SK-N-SH (cell line): ENCODE measurements at regions not wholly inside any gene's neighbourhood (a gene's known extent, or its start where the extent isn't known, plus 50 kb on each side); places are given as distances from the start of the nearest gene placed in this dataset.

Experiments used
- CTCF ChIA-PET: fragments of 300-600, 350-600 bp; formaldehyde crosslinking; extraction: SDS; loops from one replicate; lab custom pipeline; 2021; lab: Yijun Ruan, JAX
- POLR2A ChIA-PET: fragments of 350-600 bp; sonication (Branson Sonifier 250); formaldehyde crosslinking; extraction: SDS; loops from one replicate; lab custom pipeline; 2020; ENCODE audit warnings: antibody characterized with exemption, inconsistent platforms; lab: Yijun Ruan, JAX
- DNase-seq: peaks from one replicate; pipeline ENCODE4 v3.0.0; 2012
- H2AFZ ChIP-seq: fragments of 200-600 bp; sonication (generic); 2 replicates; pipeline ENCODE4 v1.8.1; 2016; ENCODE audit warnings: antibody characterized with exemption, mild to moderate bottlenecking, low read depth
- H3F3A ChIP-seq: fragments of 200-600 bp; sonication (generic); replicated peaks from 2 replicates; pipeline ENCODE3; 2016; ENCODE audit warnings: antibody characterized with exemption, mild to moderate bottlenecking; ENCODE audit not compliant: insufficient read depth
- H3K27ac ChIP-seq, 2 experiments: fragments of 200-500 bp in 1 of 2; fragments of 200-600 bp in 1 of 2; sonication (Bioruptor generic) in 1 of 2; sonication (generic), shearing (Covaris generic) in 1 of 2; 2 replicates each; pipeline versions ENCODE4 v1.5.1 to v1.6.1; 2014 to 2016; ENCODE audit warnings: low read depth in 2 of 2, inconsistent platforms in 1 of 2, low read length in 1 of 2, mild to moderate bottlenecking in 1 of 2, mixed read lengths in 1 of 2
- H3K27me3 ChIP-seq: fragments of 200-600 bp; sonication (generic), shearing (Covaris generic); 2 replicates; pipeline ENCODE4 v1.6.1; 2016; ENCODE audit warnings: mixed run types; ENCODE audit not compliant: insufficient read depth
- H3K36me3 ChIP-seq, 2 experiments: fragments of 200-500 bp in 1 of 2; fragments of 200-600 bp in 1 of 2; sonication (Bioruptor generic) in 1 of 2; sonication (generic) in 1 of 2; replicated peaks in 1 of 2; 2 replicates each; pipeline versions ENCODE3 to v1.5.1; 2014 to 2016; ENCODE audit warnings: low read length in 1 of 2, mild to moderate bottlenecking in 1 of 2; ENCODE audit not compliant: insufficient read depth in 2 of 2, control insufficient read depth in 1 of 2
- H3K4me1 ChIP-seq, 2 experiments: fragments of 200-500 bp in 1 of 2; fragments of 200-600 bp in 1 of 2; sonication (Bioruptor generic) in 1 of 2; sonication (generic), shearing (Covaris generic) in 1 of 2; 2 replicates each; pipeline versions ENCODE4 v1.5.1 to v1.6.1; 2014 to 2016; ENCODE audit warnings: low read depth in 1 of 2, low read length in 1 of 2, mixed run types in 1 of 2; ENCODE audit not compliant: insufficient read depth in 2 of 2, control insufficient read depth in 1 of 2
- H3K4me2 ChIP-seq: fragments of 200-600 bp; sonication (generic), shearing (Covaris generic); 2 replicates; pipeline ENCODE4 v1.6.1; 2017; ENCODE audit warnings: mixed run types
- H3K4me3 ChIP-seq, 2 experiments: fragments of 200-500 bp in 1 of 2; fragments of 200-600 bp in 1 of 2; sonication (Bioruptor generic) in 1 of 2; sonication (generic), shearing (Covaris generic) in 1 of 2; 2 replicates each; pipeline versions ENCODE4 v1.5.1 to v1.8.1; 2014 to 2016; ENCODE audit warnings: low read depth in 2 of 2, inconsistent platforms in 1 of 2, low read length in 1 of 2, mild to moderate bottlenecking in 1 of 2, mixed read lengths in 1 of 2, moderate library complexity in 1 of 2
- H3K79me2 ChIP-seq: fragments of 200-600 bp; sonication (generic); 2 replicates; pipeline ENCODE4 v1.8.1; 2017; ENCODE audit warnings: mild to moderate bottlenecking; ENCODE audit not compliant: insufficient read depth
- H3K9ac ChIP-seq: fragments of 200-600 bp; sonication (generic); 2 replicates; pipeline ENCODE4 v1.6.1; 2017; ENCODE audit warnings: mixed run types
- H3K9me2 ChIP-seq: fragments of 200-600 bp; sonication (generic); 2 replicates; pipeline ENCODE4 v1.6.1; 2017; ENCODE audit warnings: mixed run types
- H3K9me3 ChIP-seq: fragments of 200-600 bp; sonication (generic); 2 replicates; pipeline ENCODE4 v1.6.1; 2017; ENCODE audit warnings: mixed run types, mild to moderate bottlenecking, moderate library complexity
- H4K20me1 ChIP-seq: fragments of 200-600 bp; sonication (generic); 2 replicates; pipeline ENCODE4 v1.6.1; 2017; ENCODE audit warnings: mild to moderate bottlenecking, mixed run types; ENCODE audit not compliant: insufficient read depth
- CTCF ChIP-seq: fragments of 200-600 bp; sonication (generic); IDR thresholded peaks from 2 replicates; pipeline ENCODE4 v1.6.1; 2017; ENCODE audit warnings: antibody characterized with exemption, mild to moderate bottlenecking, moderate library complexity
- EZH2phosphoT487 ChIP-seq: fragments of 200-600 bp; sonication (generic); IDR thresholded peaks from 2 replicates; pipeline ENCODE4 v1.6.1; 2017; ENCODE audit warnings: low read depth, mixed run types, mild to moderate bottlenecking, antibody characterized with exemption, moderate library complexity, borderline replicate concordance
- FOXJ3 ChIP-seq: sonication (generic); formaldehyde crosslinking; IDR thresholded peaks from 2 replicates; pipeline ENCODE4 v1.5.1; 2020; ENCODE audit warnings: mild to moderate bottlenecking, missing genetic modification reagents
- FOXM1 ChIP-seq: IDR thresholded peaks from 2 replicates; pipeline ENCODE4 v1.4.0; 2012; ENCODE audit warnings: low read depth, mild to moderate bottlenecking
- GATA2 ChIP-seq: sonication (generic); formaldehyde crosslinking; IDR thresholded peaks from 2 replicates; pipeline ENCODE4 v1.5.0; 2020; ENCODE audit warnings: mild to moderate bottlenecking, missing genetic modification reagents
- IRF3 ChIP-seq: fragments of 150-350 bp; IDR thresholded peaks from 2 replicates; pipeline ENCODE4 v1.6.1; 2016; ENCODE audit warnings: mild to moderate bottlenecking, low read depth, low read length
- MXI1 ChIP-seq: IDR thresholded peaks from 2 replicates; pipeline ENCODE4 v1.6.1; 2012; ENCODE audit warnings: mild to moderate bottlenecking, low read depth, low read length, improper control_type of control experiment
- NRF1 ChIP-seq: IDR thresholded peaks from 2 replicates; pipeline ENCODE4 v1.6.1; 2012; ENCODE audit warnings: low read depth, mild to moderate bottlenecking, low read length
- PBX3 ChIP-seq: IDR thresholded peaks from 2 replicates; pipeline ENCODE4; 2012
- TCF12 ChIP-seq: IDR thresholded peaks from 2 replicates; pipeline ENCODE4 v1.4.0; 2012
- TEAD4 ChIP-seq: IDR thresholded peaks from 2 replicates; pipeline ENCODE4 v1.4.0; 2012; ENCODE audit warnings: mild to moderate bottlenecking, borderline replicate concordance; ENCODE audit not compliant: insufficient read depth
- WGBS: methylation state at CpG from one replicate; pipeline ENCODE4 v1.1.6; 2017; ENCODE audit warnings: low lambda C conversion rate; 5-methylcytosine and 5-hydroxymethylcytosine counted together

GRCh38 chr4:163587867-163588266 is 93.4 kb downstream of the TMA16 start:
- H4K20me1 ChIP-seq, result no peaks in the 10 kb centered on the region
- WGBS, result 18% methylated on average over 3 of the region's 3 CpGs
- CTCF ChIA-PET, result interaction anchor here (1.1 to 1.6 kb wide), 2 partner anchors 30 to 33 kb away, joined by 3 read pairs; no protein-coding TSS in a partner anchor

GRCh38 chr4:163588532-163588931 is 94.0 kb downstream of the TMA16 start:
- no peaks in the 10 kb centered on the region for H3F3A ChIP-seq
- DNase-seq, result no peak
- CTCF ChIA-PET, result interaction anchor here (1.1 to 1.6 kb wide), 2 partner anchors 29 to 33 kb away, joined by 3 read pairs; no protein-coding TSS in a partner anchor
- POLR2A ChIA-PET, result no interaction called here
- H3K27me3 ChIP-seq, result no peaks in the 10 kb centered on the region
- H2AFZ ChIP-seq, result no peak overlapping the region
- H3K4me2 ChIP-seq, result no peak overlapping the region
- H3K9ac ChIP-seq, result no peak overlapping the region
- H3K4me1 ChIP-seq, result no peaks in the 10 kb centered on the region
- no peaks in the 10 kb centered on the region for H3K79me2 ChIP-seq
- H3K9me3 ChIP-seq, result no peaks in the 10 kb centered on the region
- WGBS, result 2% methylated on average over 2 of the region's 2 CpGs
- H4K20me1 ChIP-seq, result no peaks in the 10 kb centered on the region
- no peak overlapping the region for H3K27ac ChIP-seq
- no peaks in the 10 kb centered on the region for H3K9me2 ChIP-seq
- no peak for TF ChIP-seq TEAD4
- no peak for TF ChIP-seq FOXM1
- no peak for TF ChIP-seq FOXJ3 (CRISPR knock-in tag)
- no peak for TF ChIP-seq IRF3
- no peak for TF ChIP-seq NRF1
- no peak for TF ChIP-seq MXI1
- no peak for TF ChIP-seq EZH2phosphoT487
- TF ChIP-seq GATA2 (CRISPR knock-in tag), result no peak
- TF ChIP-seq TCF12, result no peak
- TF ChIP-seq, all 33 proteins: peak for 0
- H3K36me3 ChIP-seq, result no peaks in the 10 kb centered on the region
- no peak overlapping the region for H3K4me3 ChIP-seq

More at GRCh38 chr4:163587867-163588266, 93.4 kb downstream of the TMA16 start:
- no peak overlapping the region for H3K4me2 ChIP-seq
- TF ChIP-seq CTCF, result peak; percentile 46
- TF ChIP-seq PBX3, result no peak
- POLR2A ChIA-PET, result no interaction called here
- H3K4me3 ChIP-seq, result peak overlapping the region in 1 of 2 experiments; percentile 26; a peak in 1 of 4 replicates
- H3K9ac ChIP-seq, result no peak overlapping the region
- no peaks in the 10 kb centered on the region for H3K27me3 ChIP-seq
- no peaks in the 10 kb centered on the region for H3K36me3 ChIP-seq
- DNase-seq, result peak; percentile 16
- no peaks in the 10 kb centered on the region for H3K4me1 ChIP-seq
- H3K9me2 ChIP-seq, result no peaks in the 10 kb centered on the region
- H3F3A ChIP-seq, result no peaks in the 10 kb centered on the region
- no peaks in the 10 kb centered on the region for H3K9me3 ChIP-seq
- H2AFZ ChIP-seq, result peak overlapping the region; percentile 95
- no peak overlapping the region for H3K27ac ChIP-seq
- no peaks in the 10 kb centered on the region for H3K79me2 ChIP-seq
